ENCODE measurements at regions not wholly inside any gene's neighbourhood (a gene's known extent, or its start where the extent isn't known, plus 50 kb on each side); places are given as distances from the start of the nearest gene placed in this dataset.

- no peaks in the 10 kb centered on the region for H3K27me3 ChIP-seq (ENCODE audit: control insufficient read depth, insufficient read depth, low read length)
- no peak for DNase-seq
- no peaks in the 10 kb centered on the region for H3K36me3 ChIP-seq (ENCODE audit: control insufficient read depth, insufficient read depth, low read length)
- H3K4me3 ChIP-seq (ENCODE audit: low read length), result no peak overlapping the region
- no peaks in the 10 kb centered on the region for H3K9me3 ChIP-seq (ENCODE audit: control insufficient read depth, low read depth, low read length)
- no CpG with 5 or more reads among the region's 3 CpGs for WGBS (ENCODE audit: insufficient coverage, low lambda C conversion rate)
- no peaks in the 10 kb centered on the region for H3K4me1 ChIP-seq (ENCODE audit: control insufficient read depth, insufficient read depth, low read length)
- no peak overlapping the region for H3K27ac ChIP-seq (ENCODE audit: low read length)
Observed at GRCh38 chr3:104510131-104510849, 856.4 kb upstream of the ALCAM start.

DNA sequence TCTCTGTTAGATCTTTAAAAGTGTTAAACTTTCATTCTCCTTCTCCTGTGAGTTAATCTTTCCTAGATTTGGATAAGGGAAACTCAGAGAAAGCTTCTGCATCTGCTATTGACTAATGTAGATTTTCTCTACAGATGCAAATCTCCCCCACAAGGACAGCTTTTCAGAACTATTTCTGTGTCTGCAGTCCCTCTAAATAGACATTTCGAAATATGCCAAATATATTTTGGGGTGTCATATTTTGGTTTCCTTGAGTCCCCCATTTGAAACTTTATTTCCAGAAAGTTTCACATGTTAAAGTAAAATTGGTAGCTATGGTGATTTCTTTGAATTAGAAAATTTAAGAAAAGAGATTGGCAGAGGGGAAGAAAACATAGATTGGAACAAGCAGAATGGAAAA is 852.3 kb upstream of the ALCAM start:
- Histone ChIP-seq H3K27ac (ENCODE audit: low read length) (no peak overlapping the region), H3K4me1 (ENCODE audit: control insufficient read depth, insufficient read depth, low read length) (no peaks in the 10 kb centered on the region), H3K9me3 (ENCODE audit: control insufficient read depth, low read depth, low read length) (no peaks in the 10 kb centered on the region), H3K36me3 (ENCODE audit: control insufficient read depth, insufficient read depth, low read length) (no peaks in the 10 kb centered on the region), H3K27me3 (ENCODE audit: control insufficient read depth, insufficient read depth, low read length) (no peaks in the 10 kb centered on the region), H3K4me3 (ENCODE audit: low read length) (no peak overlapping the region)
- no peak for DNase-seq
- WGBS (ENCODE audit: insufficient coverage, low lambda C conversion rate), result no CpG with 5 or more reads among the region's 1 CpG

- Histone ChIP-seq H3K27ac (ENCODE audit: low read length) (no peak overlapping the region), H3K4me1 (ENCODE audit: control insufficient read depth, insufficient read depth, low read length) (no peaks in the 10 kb centered on the region), H3K4me3 (ENCODE audit: low read length) (no peak overlapping the region), H3K9me3 (ENCODE audit: control insufficient read depth, low read depth, low read length) (no peaks in the 10 kb centered on the region), H3K36me3 (ENCODE audit: control insufficient read depth, insufficient read depth, low read length) (no peaks in the 10 kb centered on the region), H3K27me3 (ENCODE audit: control insufficient read depth, insufficient read depth, low read length) (no peaks in the 10 kb centered on the region)
- DNase-seq, result no peak
- no CpG with 5 or more reads among the region's 3 CpGs for WGBS (ENCODE audit: insufficient coverage, low lambda C conversion rate)
Observed at GRCh38 chr3:104514776-104515175, 851.9 kb upstream of the ALCAM start.

GRCh38 chr3:104519068-104519467 is 847.6 kb upstream of the ALCAM start:
- Histone ChIP-seq H3K4me1 (ENCODE audit: control insufficient read depth, insufficient read depth, low read length) (no peaks in the 10 kb centered on the region), H3K27ac (ENCODE audit: low read length) (no peak overlapping the region), H3K4me3 (ENCODE audit: low read length) (no peak overlapping the region), H3K36me3 (ENCODE audit: control insufficient read depth, insufficient read depth, low read length) (no peaks in the 10 kb centered on the region), H3K9me3 (ENCODE audit: control insufficient read depth, low read depth, low read length) (no peaks in the 10 kb centered on the region), H3K27me3 (ENCODE audit: control insufficient read depth, insufficient read depth, low read length) (no peaks in the 10 kb centered on the region)
- DNase-seq, result no peak
- 17% methylated on average over 1 of the region's 4 CpGs for WGBS (ENCODE audit: insufficient coverage, low lambda C conversion rate)

- Histone ChIP-seq H3K27me3 (ENCODE audit: control insufficient read depth, insufficient read depth, low read length) (no peaks in the 10 kb centered on the region), H3K4me1 (ENCODE audit: control insufficient read depth, insufficient read depth, low read length) (no peaks in the 10 kb centered on the region), H3K9me3 (ENCODE audit: control insufficient read depth, low read depth, low read length) (no peaks in the 10 kb centered on the region), H3K27ac (ENCODE audit: low read length) (no peak overlapping the region), H3K36me3 (ENCODE audit: control insufficient read depth, insufficient read depth, low read length) (no peaks in the 10 kb centered on the region), H3K4me3 (ENCODE audit: low read length) (no peak overlapping the region)
- 42% methylated on average over 3 of the region's 4 CpGs for WGBS (ENCODE audit: insufficient coverage, low lambda C conversion rate)
- no peak for DNase-seq
Observed at GRCh38 chr3:104519468-104520227, 847.1 kb upstream of the ALCAM start.

DNA sequence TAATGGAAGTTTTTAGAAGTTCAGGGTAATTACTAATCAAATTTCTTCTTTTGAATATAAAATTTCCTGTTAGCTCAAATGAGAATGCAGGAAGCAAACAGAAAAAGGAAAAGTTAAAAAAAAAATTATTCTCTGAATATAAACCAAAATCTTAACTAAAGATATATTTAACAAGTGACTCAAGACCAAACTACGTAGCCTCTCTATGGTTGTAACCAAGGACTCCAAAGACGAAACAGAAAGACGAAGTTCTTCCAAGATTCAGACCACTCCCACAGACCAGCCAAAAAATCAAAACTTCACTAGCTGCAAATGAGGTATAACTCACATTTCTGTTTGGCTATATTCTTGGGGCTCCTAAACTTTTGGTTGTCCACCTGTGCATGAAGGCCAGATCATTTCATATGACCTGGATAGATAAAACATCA is 846.5 kb upstream of the ALCAM start:
- H3K27ac ChIP-seq (ENCODE audit: low read length), result no peak overlapping the region
- no peaks in the 10 kb centered on the region for H3K27me3 ChIP-seq (ENCODE audit: control insufficient read depth, insufficient read depth, low read length)
- H3K4me1 ChIP-seq (ENCODE audit: control insufficient read depth, insufficient read depth, low read length), result no peaks in the 10 kb centered on the region
- H3K4me3 ChIP-seq (ENCODE audit: low read length), result no peak overlapping the region
- DNase-seq, result no peak
- WGBS (ENCODE audit: insufficient coverage, low lambda C conversion rate), result 86% methylated on average over 1 of the region's 3 CpGs
- H3K9me3 ChIP-seq (ENCODE audit: control insufficient read depth, low read depth, low read length), result no peaks in the 10 kb centered on the region
- H3K36me3 ChIP-seq (ENCODE audit: control insufficient read depth, insufficient read depth, low read length), result no peaks in the 10 kb centered on the region

DNA sequence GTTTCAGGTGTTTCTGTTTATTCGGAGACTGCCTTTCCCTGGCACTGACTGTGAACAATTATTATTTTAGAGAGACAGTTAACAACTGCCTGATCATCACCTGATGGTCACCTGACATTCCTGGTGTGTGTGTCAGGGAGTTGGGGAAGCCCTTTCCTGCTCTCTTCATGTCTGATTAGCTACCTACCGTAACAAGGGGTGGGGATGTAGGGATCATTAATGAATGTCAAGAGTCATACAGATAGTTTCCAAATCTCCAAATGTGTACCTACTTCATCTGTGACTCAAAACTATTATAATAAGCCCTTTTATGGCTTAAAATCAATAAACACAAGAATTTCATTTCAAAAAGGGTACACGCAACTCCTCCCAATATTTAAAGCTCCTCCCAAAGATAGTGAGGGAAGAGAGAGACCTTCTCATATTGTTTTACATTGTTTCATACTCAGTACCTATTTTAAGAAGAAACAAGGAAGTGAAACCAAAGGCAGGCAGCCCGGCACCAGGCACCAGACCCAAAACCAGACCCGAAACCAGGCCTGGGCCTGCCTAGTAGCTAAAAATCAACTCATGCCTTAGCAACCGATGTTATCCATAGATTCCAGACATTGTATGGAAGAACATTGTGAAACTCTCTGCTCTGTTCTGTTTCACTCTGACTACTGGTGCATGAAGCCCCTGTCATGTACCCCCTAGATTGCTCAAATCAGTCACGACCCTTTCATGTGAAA is 844.9 kb upstream of the ALCAM start:
- no peaks in the 10 kb centered on the region for H3K27me3 ChIP-seq (ENCODE audit: control insufficient read depth, insufficient read depth, low read length)
- no peak for DNase-seq
- H3K9me3 ChIP-seq (ENCODE audit: control insufficient read depth, low read depth, low read length), result no peaks in the 10 kb centered on the region
- H3K27ac ChIP-seq (ENCODE audit: low read length), result no peak overlapping the region
- WGBS (ENCODE audit: insufficient coverage, low lambda C conversion rate), result 100% methylated on average over 3 of the region's 7 CpGs
- H3K36me3 ChIP-seq (ENCODE audit: control insufficient read depth, insufficient read depth, low read length), result no peaks in the 10 kb centered on the region
- no peak overlapping the region for H3K4me3 ChIP-seq (ENCODE audit: low read length)
- no peaks in the 10 kb centered on the region for H3K4me1 ChIP-seq (ENCODE audit: control insufficient read depth, insufficient read depth, low read length)

- Histone ChIP-seq H3K27me3 (ENCODE audit: control insufficient read depth, insufficient read depth, low read length) (no peaks in the 10 kb centered on the region), H3K9me3 (ENCODE audit: control insufficient read depth, low read depth, low read length) (no peaks in the 10 kb centered on the region), H3K4me1 (ENCODE audit: control insufficient read depth, insufficient read depth, low read length) (no peaks in the 10 kb centered on the region), H3K27ac (ENCODE audit: low read length) (no peak overlapping the region), H3K4me3 (ENCODE audit: low read length) (no peak overlapping the region), H3K36me3 (ENCODE audit: control insufficient read depth, insufficient read depth, low read length) (no peaks in the 10 kb centered on the region)
- WGBS (ENCODE audit: insufficient coverage, low lambda C conversion rate), result 89% methylated on average over 4 of the region's 6 CpGs
- no peak for DNase-seq
Observed at GRCh38 chr3:104523136-104523535, 843.6 kb upstream of the ALCAM start.

GRCh38 chr3:104526901-104527401 is 839.8 kb upstream of the ALCAM start:
- DNase-seq, result no peak
- H3K4me1 ChIP-seq (ENCODE audit: control insufficient read depth, insufficient read depth, low read length), result no peaks in the 10 kb centered on the region
- H3K27me3 ChIP-seq (ENCODE audit: control insufficient read depth, insufficient read depth, low read length), result no peaks in the 10 kb centered on the region
- no peaks in the 10 kb centered on the region for H3K36me3 ChIP-seq (ENCODE audit: control insufficient read depth, insufficient read depth, low read length)
- H3K27ac ChIP-seq (ENCODE audit: low read length), result no peak overlapping the region
- WGBS (ENCODE audit: insufficient coverage, low lambda C conversion rate), result 83% methylated on average over 2 of the region's 3 CpGs
- peaks cover 6% of the 10 kb centered on the region for H3K9me3 ChIP-seq (ENCODE audit: control insufficient read depth, low read depth, low read length)
- no peak overlapping the region for H3K4me3 ChIP-seq (ENCODE audit: low read length)

GRCh38 chr3:104530934-104531333 is 835.8 kb upstream of the ALCAM start:
- H3K9me3 ChIP-seq (ENCODE audit: control insufficient read depth, low read depth, low read length), result peaks cover 6% of the 10 kb centered on the region
- DNase-seq, result no peak
- H3K4me3 ChIP-seq (ENCODE audit: low read length), result no peak overlapping the region
- H3K36me3 ChIP-seq (ENCODE audit: control insufficient read depth, insufficient read depth, low read length), result no peaks in the 10 kb centered on the region
- no CpG with 5 or more reads among the region's 8 CpGs for WGBS (ENCODE audit: insufficient coverage, low lambda C conversion rate)
- H3K4me1 ChIP-seq (ENCODE audit: control insufficient read depth, insufficient read depth, low read length), result no peaks in the 10 kb centered on the region
- H3K27me3 ChIP-seq (ENCODE audit: control insufficient read depth, insufficient read depth, low read length), result no peaks in the 10 kb centered on the region
- H3K27ac ChIP-seq (ENCODE audit: low read length), result no peak overlapping the region
